ENCODE measurements at regions not wholly inside any gene's neighbourhood (a gene's known extent, or its start where the extent isn't known, plus 50 kb on each side); places are given as distances from the start of the nearest gene placed in this dataset.

- TF ChIP-seq CTCF (conservative IDR thresholded peaks at IDR 0.05; ENCODE audit: low read depth, low read length) (no peak), EZH2 (IDR thresholded peaks at IDR 0.05; ENCODE audit: low read length, unreplicated experiment) (no peak), EZH2phosphoT487 (IDR thresholded peaks at IDR 0.05; ENCODE audit: borderline replicate concordance, low read length) (no peak)
Observed at GRCh38 chr10:3620818-3621217, 164.2 kb downstream of the KLF6 start.

Data from PC-3 (cell line).